HEK293 (cell line): ENCODE measurements at regions not wholly inside any gene's neighbourhood (a gene's known extent, or its start where the extent isn't known, plus 50 kb on each side); places are given as distances from the start of the nearest gene placed in this dataset.

Source experiments
- CTCF ChIA-PET: fragments of 350-600 bp; formaldehyde crosslinking; extraction: SDS; loops from one replicate; lab custom pipeline; 2021; ENCODE audit warnings: antibody characterized with exemption; lab: Yijun Ruan, JAX
- POLR2A ChIA-PET: fragments of 300-600 bp; formaldehyde crosslinking; extraction: SDS; loops from one replicate; lab custom pipeline; 2020; ENCODE audit warnings: antibody characterized with exemption, inconsistent platforms; lab: Yijun Ruan, JAX
- H3K27ac ChIP-seq: fragments of 200-500 bp; sonication (Bioruptor generic); 2 replicates; pipeline ENCODE4 v1.5.1; 2014; ENCODE audit warnings: low read depth, low read length, control low read depth, inconsistent platforms; ENCODE audit errors: extremely low read depth
- H3K36me3 ChIP-seq, 2 experiments: fragments of 200-500 bp in 1 of 2; sonication (Bioruptor generic) in 1 of 2; 1 replicate in 1 of 2; 2 replicates in 1 of 2; pipeline ENCODE4 v1.5.1; 2014 to 2017; ENCODE audit warnings: inconsistent platforms in 2 of 2, low read length in 2 of 2; ENCODE audit not compliant: control insufficient read depth in 2 of 2, insufficient read depth in 1 of 2
- H3K4me1 ChIP-seq: fragments of 200-500 bp; sonication (Bioruptor generic); 2 replicates; pipeline ENCODE4 v1.5.1; 2014; ENCODE audit warnings: mild to moderate bottlenecking, low read length, inconsistent platforms; ENCODE audit not compliant: control insufficient read depth, insufficient read depth
- H3K4me3 ChIP-seq: 2 replicates; pipeline ENCODE4 v1.5.1; 2011; ENCODE audit warnings: low read depth, mild to moderate bottlenecking, control low read depth, low read length, moderate library complexity
- H3K9me3 ChIP-seq: fragments of 200-500 bp; sonication (Bioruptor generic); 2 replicates; pipeline ENCODE4 v1.5.1; 2014; ENCODE audit warnings: low read depth, low read length, inconsistent platforms; ENCODE audit not compliant: control insufficient read depth, insufficient read depth
- BCL11A ChIP-seq: fragments of 450-650 bp; formaldehyde crosslinking; IDR thresholded peaks from 2 replicates; pipeline ENCODE4 v1.5.1; 2016; ENCODE audit warnings: low read depth, missing biosample characterization, missing genetic modification characterization
- GLIS1 ChIP-seq: fragments of 450-650 bp; formaldehyde crosslinking; IDR thresholded peaks from 2 replicates; pipeline ENCODE4 v1.5.1; 2016; ENCODE audit warnings: missing biosample characterization, missing genetic modification characterization
- HOXA7 ChIP-seq: sonication (generic); formaldehyde crosslinking; IDR thresholded peaks from 2 replicates; pipeline ENCODE4 v1.8.1; 2022; ENCODE audit warnings: missing genetic modification reagents, borderline replicate concordance
- IKZF3 ChIP-seq: fragments of 450-650 bp; IDR thresholded peaks from 2 replicates; pipeline ENCODE4 v1.5.0; 2018; ENCODE audit warnings: missing biosample characterization, mild to moderate bottlenecking, missing genetic modification characterization, moderate library complexity
- MEIS1 ChIP-seq: sonication (generic); formaldehyde crosslinking; IDR thresholded peaks from 2 replicates; pipeline ENCODE4 v1.8.1; 2022; ENCODE audit warnings: missing genetic modification reagents, mild to moderate bottlenecking, borderline replicate concordance
- ZBTB21 ChIP-seq: fragments of 450-650 bp; formaldehyde crosslinking; IDR thresholded peaks from 2 replicates; pipeline ENCODE4 v1.5.1; 2017; ENCODE audit warnings: missing biosample characterization, missing genetic modification characterization
- ZBTB26 ChIP-seq: fragments of 450-650 bp; formaldehyde crosslinking; optimal IDR thresholded peaks from 2 replicates; pipeline ENCODE3; 2016; ENCODE audit warnings: missing biosample characterization, mild to moderate bottlenecking, missing genetic modification characterization
- ZBTB49 ChIP-seq: fragments of 450-650 bp; formaldehyde crosslinking; IDR thresholded peaks from 2 replicates; pipeline ENCODE4 v1.5.1; 2016; ENCODE audit warnings: missing biosample characterization, missing genetic modification characterization, low read depth
- ZEB2 ChIP-seq: fragments of 450-650 bp; formaldehyde crosslinking; IDR thresholded peaks from 2 replicates; pipeline ENCODE4 v1.5.1; 2016; ENCODE audit warnings: missing biosample characterization, missing genetic modification characterization
- ZIC2 ChIP-seq: fragments of 450-650 bp; formaldehyde crosslinking; IDR thresholded peaks from 2 replicates; pipeline ENCODE4 v1.5.1; 2016; ENCODE audit warnings: missing biosample characterization, missing genetic modification characterization
- ZNF19 ChIP-seq: fragments of 450-650 bp; formaldehyde crosslinking; IDR thresholded peaks from 2 replicates; pipeline ENCODE4; 2016; ENCODE audit warnings: missing biosample characterization, missing genetic modification characterization, low read depth
- ZNF324 ChIP-seq: fragments of 450-650 bp; formaldehyde crosslinking; IDR thresholded peaks from 2 replicates; pipeline ENCODE4 v1.5.1; 2016; ENCODE audit warnings: missing biosample characterization, missing genetic modification characterization
- ZNF37A ChIP-seq: fragments of 450-650 bp; IDR thresholded peaks from 2 replicates; pipeline ENCODE4 v1.5.1; 2018; ENCODE audit warnings: missing biosample characterization, missing genetic modification characterization
- ZNF530 ChIP-seq: fragments of 450-650 bp; formaldehyde crosslinking; IDR thresholded peaks from 2 replicates; pipeline ENCODE4 v1.5.1; 2016; ENCODE audit warnings: low read depth, missing biosample characterization, missing genetic modification characterization
- ZNF626 ChIP-seq: fragments of 450-650 bp; sonication (Bioruptor Pico); formaldehyde crosslinking; IDR thresholded peaks from 2 replicates; pipeline ENCODE4 v1.5.1; 2018; ENCODE audit warnings: missing biosample characterization, missing genetic modification characterization, inconsistent platforms
- ZNF747 ChIP-seq: fragments of 450-650 bp; formaldehyde crosslinking; IDR thresholded peaks from 2 replicates; pipeline ENCODE4 v1.5.1; 2016; ENCODE audit warnings: missing biosample characterization, missing genetic modification characterization
- ZNF830 ChIP-seq: fragments of 450-650 bp; IDR thresholded peaks from 2 replicates; pipeline ENCODE4 v1.5.0; 2018; ENCODE audit warnings: missing biosample characterization, missing genetic modification characterization, low read depth, mild to moderate bottlenecking, moderate library complexity
- TF ChIP-seq, protein P1 (sequence below): fragments of 450-650 bp; formaldehyde crosslinking; IDR thresholded peaks from 2 replicates; pipeline ENCODE4 v1.5.1; 2016; ENCODE audit warnings: missing biosample characterization, missing genetic modification characterization

- TF ChIP-seq, protein P1, sequence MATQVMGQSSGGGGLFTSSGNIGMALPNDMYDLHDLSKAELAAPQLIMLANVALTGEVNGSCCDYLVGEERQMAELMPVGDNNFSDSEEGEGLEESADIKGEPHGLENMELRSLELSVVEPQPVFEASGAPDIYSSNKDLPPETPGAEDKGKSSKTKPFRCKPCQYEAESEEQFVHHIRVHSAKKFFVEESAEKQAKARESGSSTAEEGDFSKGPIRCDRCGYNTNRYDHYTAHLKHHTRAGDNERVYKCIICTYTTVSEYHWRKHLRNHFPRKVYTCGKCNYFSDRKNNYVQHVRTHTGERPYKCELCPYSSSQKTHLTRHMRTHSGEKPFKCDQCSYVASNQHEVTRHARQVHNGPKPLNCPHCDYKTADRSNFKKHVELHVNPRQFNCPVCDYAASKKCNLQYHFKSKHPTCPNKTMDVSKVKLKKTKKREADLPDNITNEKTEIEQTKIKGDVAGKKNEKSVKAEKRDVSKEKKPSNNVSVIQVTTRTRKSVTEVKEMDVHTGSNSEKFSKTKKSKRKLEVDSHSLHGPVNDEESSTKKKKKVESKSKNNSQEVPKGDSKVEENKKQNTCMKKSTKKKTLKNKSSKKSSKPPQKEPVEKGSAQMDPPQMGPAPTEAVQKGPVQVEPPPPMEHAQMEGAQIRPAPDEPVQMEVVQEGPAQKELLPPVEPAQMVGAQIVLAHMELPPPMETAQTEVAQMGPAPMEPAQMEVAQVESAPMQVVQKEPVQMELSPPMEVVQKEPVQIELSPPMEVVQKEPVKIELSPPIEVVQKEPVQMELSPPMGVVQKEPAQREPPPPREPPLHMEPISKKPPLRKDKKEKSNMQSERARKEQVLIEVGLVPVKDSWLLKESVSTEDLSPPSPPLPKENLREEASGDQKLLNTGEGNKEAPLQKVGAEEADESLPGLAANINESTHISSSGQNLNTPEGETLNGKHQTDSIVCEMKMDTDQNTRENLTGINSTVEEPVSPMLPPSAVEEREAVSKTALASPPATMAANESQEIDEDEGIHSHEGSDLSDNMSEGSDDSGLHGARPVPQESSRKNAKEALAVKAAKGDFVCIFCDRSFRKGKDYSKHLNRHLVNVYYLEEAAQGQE = no peak
- TF ChIP-seq ZNF747 (tag by site-specific recombination) = no peak
- TF ChIP-seq, all 188 proteins: peak for 0
Measured at GRCh38 chr12:13680916-13681315, 300.5 kb downstream of the GRIN2B start (continued).

DNA sequence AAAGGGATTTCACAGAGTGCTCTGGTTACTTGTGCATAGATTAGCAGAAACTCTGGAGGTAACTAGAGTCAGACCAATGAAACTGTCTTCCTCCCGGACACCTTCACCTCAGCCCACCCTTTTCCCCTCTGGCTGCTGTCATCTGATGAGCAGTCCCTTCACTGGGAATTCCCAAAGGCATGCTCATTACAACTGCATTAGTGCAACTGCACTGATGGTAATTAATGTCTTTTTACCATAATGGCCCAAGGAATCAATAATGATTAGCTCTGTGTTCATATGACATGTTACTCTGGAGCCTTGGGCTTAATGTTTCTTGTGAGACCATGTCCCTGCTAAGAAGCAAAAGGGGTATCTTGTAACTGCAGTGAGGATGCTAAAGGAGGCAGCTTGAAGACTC is 304.5 kb downstream of the GRIN2B start:
- Histone ChIP-seq H3K36me3 (no peaks in the 10 kb centered on the region), H3K27ac (no peak overlapping the region), H3K9me3 (no peaks in the 10 kb centered on the region), H3K4me3 (no peak overlapping the region), H3K4me1 (no peaks in the 10 kb centered on the region)
- ChIA-PET POLR2A (no interaction called here), CTCF (interaction anchor here (0.7 to 1.3 kb wide), 2 partner anchors 16 to 153 kb away, joined by 3 to 4 read pairs; no protein-coding TSS in a partner anchor)
- TF ChIP-seq MEIS1 (CRISPR knock-in tag) = no peak
- no peak for TF ChIP-seq ZNF830 (tag by site-specific recombination)
- TF ChIP-seq HOXA7 (CRISPR knock-in tag) = no peak
- TF ChIP-seq ZBTB21 (tag by site-specific recombination) = no peak
- TF ChIP-seq ZBTB26 (tag by site-specific recombination) = no peak
- no peak for TF ChIP-seq ZNF530 (tag by site-specific recombination)
- TF ChIP-seq ZNF19 (tag by site-specific recombination) = no peak
- no peak for TF ChIP-seq IKZF3 (tag by site-specific recombination)
- TF ChIP-seq ZNF37A (tag by site-specific recombination) = no peak
- no peak for TF ChIP-seq BCL11A (tag by site-specific recombination)
- TF ChIP-seq ZEB2 (tag by site-specific recombination) = no peak
- no peak for TF ChIP-seq GLIS1 (tag by site-specific recombination)

- Histone ChIP-seq H3K36me3 (no peaks in the 10 kb centered on the region), H3K4me3 (no peak overlapping the region), H3K27ac (no peak overlapping the region), H3K9me3 (no peaks in the 10 kb centered on the region), H3K4me1 (no peaks in the 10 kb centered on the region)
- TF ChIP-seq ZNF626 (tag by site-specific recombination) (no peak), ZBTB49 (tag by site-specific recombination) (no peak), ZIC2 (tag by site-specific recombination) (no peak), HOXA7 (CRISPR knock-in tag) (no peak), ZNF324 (tag by site-specific recombination) (no peak)
- ChIA-PET POLR2A (no interaction called here), CTCF (no interaction called here)
Measured at GRCh38 chr12:13670285-13670866, 311.0 kb downstream of the GRIN2B start.
